WTC11 (cell line): ENCODE measurements at regions not wholly inside any gene's neighbourhood (a gene's known extent, or its start where the extent isn't known, plus 50 kb on each side); places are given as distances from the start of the nearest gene placed in this dataset.

Experiments
- ATAC-seq: fragments of 200-7000 bp; cut with Tn5 transposase; 2 replicates; pipeline ENCODE4 v1.10.0; 2021; ENCODE audit warnings: mild to moderate bottlenecking, moderate library complexity
- CTCF ChIA-PET: fragments of 300-600 bp; sonication (Branson Sonifier 250); formaldehyde crosslinking; loops from one replicate; lab custom pipeline; 2021; ENCODE audit warnings: antibody characterized with exemption; lab: Charles Lee
- POLR2A ChIA-PET: fragments of 350-600 bp; sonication (Branson Sonifier 250); formaldehyde crosslinking; loops from one replicate; lab custom pipeline; 2021; ENCODE audit warnings: antibody characterized with exemption; lab: Charles Lee
- DNase-seq: peaks from one replicate; pipeline ENCODE4 v3.0.0; 2021; ENCODE audit warnings: low spot score
- H3K27ac Mint-ChIP-seq: 2 replicates; pipeline ENCODE4 v1.8.0; 2021; ENCODE audit warnings: mixed read lengths
- H3K27me3 Mint-ChIP-seq: 2 replicates; pipeline ENCODE4 v1.8.0; 2021; ENCODE audit warnings: low read depth, mild to moderate bottlenecking, moderate library complexity, mixed read lengths
- H3K36me3 Mint-ChIP-seq: 2 replicates; pipeline ENCODE4 v1.8.0; 2021; ENCODE audit warnings: mixed read lengths
- H3K4me1 Mint-ChIP-seq: 2 replicates; pipeline ENCODE4 v1.8.0; 2022; ENCODE audit warnings: mixed read lengths
- H3K4me3 Mint-ChIP-seq: 2 replicates; pipeline ENCODE4 v1.8.0; 2021; ENCODE audit warnings: mild to moderate bottlenecking, moderate library complexity, mixed read lengths
- H3K9me3 Mint-ChIP-seq: 2 replicates; pipeline ENCODE4 v1.8.0; 2021; ENCODE audit warnings: mixed read lengths
- AR ChIP-seq: fragments of 250-450 bp; sonication (Bioruptor Pico); IDR thresholded peaks from 2 replicates; pipeline ENCODE4 v1.9.0; 2021; ENCODE audit warnings: mild to moderate bottlenecking
- ETV6 ChIP-seq: sonication (generic); formaldehyde crosslinking; IDR thresholded peaks from 2 replicates; pipeline ENCODE4 v1.8.1; 2022; ENCODE audit warnings: mild to moderate bottlenecking, missing genetic modification reagents
- FOXJ3 ChIP-seq: sonication (generic); formaldehyde crosslinking; IDR thresholded peaks from 2 replicates; pipeline ENCODE4 v1.9.0; 2021; ENCODE audit warnings: missing genetic modification reagents, mild to moderate bottlenecking, borderline replicate concordance
- FOXK1 ChIP-seq: sonication (generic); formaldehyde crosslinking; IDR thresholded peaks from 2 replicates; pipeline ENCODE4 v1.8.0; 2022; ENCODE audit warnings: mild to moderate bottlenecking, moderate library complexity, missing genetic modification reagents
- GRHL2 ChIP-seq: fragments of 250-450 bp; sonication (Bioruptor Pico); IDR thresholded peaks from 2 replicates; pipeline ENCODE4 v1.8.0; 2022; ENCODE audit warnings: mild to moderate bottlenecking, moderate library complexity; ENCODE audit not compliant: insufficient replicate concordance, severe bottlenecking
- HMGA2 ChIP-seq: fragments of 250-450 bp; sonication (Bioruptor Pico); IDR thresholded peaks from 2 replicates; pipeline ENCODE4 v1.4.0; 2021; ENCODE audit warnings: mild to moderate bottlenecking, moderate library complexity
- KAT7 ChIP-seq: sonication (generic); formaldehyde crosslinking; IDR thresholded peaks from 2 replicates; pipeline ENCODE4 v1.8.1; 2023; ENCODE audit warnings: missing genetic modification reagents, mild to moderate bottlenecking, borderline replicate concordance
- MAX ChIP-seq: sonication (generic); formaldehyde crosslinking; IDR thresholded peaks from 2 replicates; pipeline ENCODE4 v1.8.0; 2022; ENCODE audit warnings: mild to moderate bottlenecking, missing genetic modification reagents
- MXD4 ChIP-seq: fragments of 250-450 bp; sonication (Bioruptor Pico); IDR thresholded peaks from 2 replicates; pipeline ENCODE4 v1.8.0; 2021; ENCODE audit warnings: mild to moderate bottlenecking, moderate library complexity, borderline replicate concordance
- MYBL2 ChIP-seq: sonication (generic); formaldehyde crosslinking; IDR thresholded peaks from 2 replicates; pipeline ENCODE4 v1.8.1; 2023; ENCODE audit warnings: mild to moderate bottlenecking, moderate library complexity, missing genetic modification reagents
- NFATC4 ChIP-seq: fragments of 250-450 bp; sonication (Bioruptor Pico); IDR thresholded peaks from 2 replicates; pipeline ENCODE4 v1.9.0; 2021; ENCODE audit warnings: mild to moderate bottlenecking
- NFE2L1 ChIP-seq: sonication (generic); formaldehyde crosslinking; IDR thresholded peaks from 2 replicates; pipeline ENCODE4 v1.8.1; 2023; ENCODE audit warnings: missing genetic modification reagents
- RORB ChIP-seq: fragments of 250-450 bp; sonication (Bioruptor Pico); IDR thresholded peaks from 2 replicates; pipeline ENCODE4 v1.9.0; 2021; ENCODE audit warnings: mild to moderate bottlenecking
- SMAD3 ChIP-seq: sonication (generic); formaldehyde crosslinking; IDR thresholded peaks from 2 replicates; pipeline ENCODE4 v1.8.0; 2022; ENCODE audit warnings: missing genetic modification reagents, mild to moderate bottlenecking, borderline replicate concordance
- STAT6 ChIP-seq: sonication (generic); formaldehyde crosslinking; conservative IDR thresholded peaks from 2 replicates; pipeline ENCODE4 v1.8.1; 2023; ENCODE audit warnings: mild to moderate bottlenecking, low read depth, missing genetic modification reagents, moderate library complexity
- ZNF281 ChIP-seq: sonication (generic); formaldehyde crosslinking; IDR thresholded peaks from 2 replicates; pipeline ENCODE4 v1.8.0; 2023; ENCODE audit warnings: mild to moderate bottlenecking, missing genetic modification reagents
- ZNF396 ChIP-seq: fragments of 250-450 bp; sonication (Bioruptor Pico); IDR thresholded peaks from 2 replicates; pipeline ENCODE4 v1.8.0; 2021; ENCODE audit warnings: mild to moderate bottlenecking, moderate library complexity, borderline replicate concordance
- TF ChIP-seq, protein P1 (sequence below): fragments of 250-450 bp; sonication (Bioruptor Pico); IDR thresholded peaks from 2 replicates; pipeline ENCODE4 v1.9.0; 2021; ENCODE audit warnings: moderate library complexity, mild to moderate bottlenecking, inconsistent platforms, borderline replicate concordance
- TF ChIP-seq, protein P2 (sequence below): fragments of 250-450 bp; sonication (Bioruptor Pico); IDR thresholded peaks from 2 replicates; pipeline ENCODE4 v1.9.0; 2021; ENCODE audit warnings: mild to moderate bottlenecking, borderline replicate concordance
- TF ChIP-seq, protein P3 (sequence below): fragments of 250-450 bp; sonication (Bioruptor Pico); IDR thresholded peaks from 2 replicates; pipeline ENCODE4 v2.1.2; 2022; ENCODE audit warnings: mild to moderate bottlenecking, moderate library complexity

GRCh38 chr4:15131551-15131950, 129.3 kb downstream of the CPEB2 start:
- ChIA-PET CTCF (no interaction called here), POLR2A (no interaction called here)
- ATAC-seq = peak; percentile 56
- H3K36me3 Mint-ChIP-seq = peaks cover 25% of the 10 kb centered on the region
- no peak for DNase-seq
- H3K4me3 Mint-ChIP-seq = no peak overlapping the region
- TF ChIP-seq NFE2L1 (CRISPR knock-in tag) (no peak), STAT6 (CRISPR knock-in tag) (no peak), MAX (CRISPR knock-in tag) (no peak), SMAD3 (CRISPR knock-in tag) (no peak), HMGA2 (CRISPR knock-in tag) (no peak), GRHL2 (CRISPR knock-in tag) (no peak), AR (no peak), ETV6 (CRISPR knock-in tag) (no peak), RORB (CRISPR knock-in tag) (no peak), ZNF396 (CRISPR knock-in tag) (no peak), FOXJ3 (CRISPR knock-in tag) (no peak), NFATC4 (CRISPR knock-in tag) (no peak), MYBL2 (no peak), MXD4 (no peak), FOXK1 (CRISPR knock-in tag) (no peak)
- TF ChIP-seq, protein P1, sequence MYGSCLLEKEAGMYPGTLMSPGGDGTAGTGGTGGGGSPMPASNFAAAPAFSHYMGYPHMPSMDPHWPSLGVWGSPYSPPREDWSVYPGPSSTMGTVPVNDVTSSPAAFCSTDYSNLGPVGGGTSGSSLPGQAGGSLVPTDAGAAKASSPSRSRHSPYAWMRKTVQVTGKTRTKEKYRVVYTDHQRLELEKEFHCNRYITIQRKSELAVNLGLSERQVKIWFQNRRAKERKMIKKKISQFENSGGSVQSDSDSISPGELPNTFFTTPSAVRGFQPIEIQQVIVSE (CRISPR knock-in tag) = no peak
- no peak overlapping the region for H3K27ac Mint-ChIP-seq
- H3K4me1 Mint-ChIP-seq = peaks cover 6% of the 10 kb centered on the region
- peaks cover 2% of the 10 kb centered on the region; the same call in 1 of the 2 replicates for H3K27me3 Mint-ChIP-seq
- peaks cover 34% of the 10 kb centered on the region for H3K9me3 Mint-ChIP-seq

DNA sequence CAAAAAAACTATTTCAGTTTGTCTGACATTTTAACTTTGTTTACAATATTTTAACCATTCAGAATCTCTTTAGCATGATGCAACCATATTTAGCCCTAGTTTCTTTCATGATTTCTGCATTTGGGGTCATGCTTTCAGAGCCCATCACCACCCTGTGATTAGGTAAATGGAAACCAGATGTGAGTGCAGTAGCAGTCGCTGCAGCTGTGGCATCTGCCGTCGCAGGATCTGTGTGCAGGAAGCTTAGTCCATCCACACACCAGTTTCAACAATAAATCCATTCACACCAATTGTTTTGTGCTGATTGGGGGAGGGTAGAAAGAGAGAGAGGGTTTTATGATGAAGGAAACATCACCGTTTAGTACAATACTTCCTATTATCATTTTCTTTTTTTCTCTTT, 130.5 kb downstream of the CPEB2 start:
- peaks cover 6% of the 10 kb centered on the region; the same call in 1 of the 2 replicates for H3K27me3 Mint-ChIP-seq
- no peak overlapping the region for H3K4me3 Mint-ChIP-seq
- H3K4me1 Mint-ChIP-seq = peaks cover 6% of the 10 kb centered on the region
- ChIA-PET POLR2A (interaction anchor here (0.7 kb wide), 1 partner anchor 143 kb away, joined by 8 read pairs; no protein-coding TSS in a partner anchor), CTCF (no interaction called here)
- H3K9me3 Mint-ChIP-seq = peaks cover 45% of the 10 kb centered on the region
- H3K36me3 Mint-ChIP-seq = peaks cover 34% of the 10 kb centered on the region
- ATAC-seq = no peak
- DNase-seq = no peak
- peak overlapping the region; percentile 80; the same call in 1 of the 2 replicates for H3K27ac Mint-ChIP-seq
- TF ChIP-seq, protein P2, sequence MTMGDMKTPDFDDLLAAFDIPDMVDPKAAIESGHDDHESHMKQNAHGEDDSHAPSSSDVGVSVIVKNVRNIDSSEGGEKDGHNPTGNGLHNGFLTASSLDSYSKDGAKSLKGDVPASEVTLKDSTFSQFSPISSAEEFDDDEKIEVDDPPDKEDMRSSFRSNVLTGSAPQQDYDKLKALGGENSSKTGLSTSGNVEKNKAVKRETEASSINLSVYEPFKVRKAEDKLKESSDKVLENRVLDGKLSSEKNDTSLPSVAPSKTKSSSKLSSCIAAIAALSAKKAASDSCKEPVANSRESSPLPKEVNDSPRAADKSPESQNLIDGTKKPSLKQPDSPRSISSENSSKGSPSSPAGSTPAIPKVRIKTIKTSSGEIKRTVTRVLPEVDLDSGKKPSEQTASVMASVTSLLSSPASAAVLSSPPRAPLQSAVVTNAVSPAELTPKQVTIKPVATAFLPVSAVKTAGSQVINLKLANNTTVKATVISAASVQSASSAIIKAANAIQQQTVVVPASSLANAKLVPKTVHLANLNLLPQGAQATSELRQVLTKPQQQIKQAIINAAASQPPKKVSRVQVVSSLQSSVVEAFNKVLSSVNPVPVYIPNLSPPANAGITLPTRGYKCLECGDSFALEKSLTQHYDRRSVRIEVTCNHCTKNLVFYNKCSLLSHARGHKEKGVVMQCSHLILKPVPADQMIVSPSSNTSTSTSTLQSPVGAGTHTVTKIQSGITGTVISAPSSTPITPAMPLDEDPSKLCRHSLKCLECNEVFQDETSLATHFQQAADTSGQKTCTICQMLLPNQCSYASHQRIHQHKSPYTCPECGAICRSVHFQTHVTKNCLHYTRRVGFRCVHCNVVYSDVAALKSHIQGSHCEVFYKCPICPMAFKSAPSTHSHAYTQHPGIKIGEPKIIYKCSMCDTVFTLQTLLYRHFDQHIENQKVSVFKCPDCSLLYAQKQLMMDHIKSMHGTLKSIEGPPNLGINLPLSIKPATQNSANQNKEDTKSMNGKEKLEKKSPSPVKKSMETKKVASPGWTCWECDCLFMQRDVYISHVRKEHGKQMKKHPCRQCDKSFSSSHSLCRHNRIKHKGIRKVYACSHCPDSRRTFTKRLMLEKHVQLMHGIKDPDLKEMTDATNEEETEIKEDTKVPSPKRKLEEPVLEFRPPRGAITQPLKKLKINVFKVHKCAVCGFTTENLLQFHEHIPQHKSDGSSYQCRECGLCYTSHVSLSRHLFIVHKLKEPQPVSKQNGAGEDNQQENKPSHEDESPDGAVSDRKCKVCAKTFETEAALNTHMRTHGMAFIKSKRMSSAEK (CRISPR knock-in tag) = no peak
- TF ChIP-seq, protein P3, sequence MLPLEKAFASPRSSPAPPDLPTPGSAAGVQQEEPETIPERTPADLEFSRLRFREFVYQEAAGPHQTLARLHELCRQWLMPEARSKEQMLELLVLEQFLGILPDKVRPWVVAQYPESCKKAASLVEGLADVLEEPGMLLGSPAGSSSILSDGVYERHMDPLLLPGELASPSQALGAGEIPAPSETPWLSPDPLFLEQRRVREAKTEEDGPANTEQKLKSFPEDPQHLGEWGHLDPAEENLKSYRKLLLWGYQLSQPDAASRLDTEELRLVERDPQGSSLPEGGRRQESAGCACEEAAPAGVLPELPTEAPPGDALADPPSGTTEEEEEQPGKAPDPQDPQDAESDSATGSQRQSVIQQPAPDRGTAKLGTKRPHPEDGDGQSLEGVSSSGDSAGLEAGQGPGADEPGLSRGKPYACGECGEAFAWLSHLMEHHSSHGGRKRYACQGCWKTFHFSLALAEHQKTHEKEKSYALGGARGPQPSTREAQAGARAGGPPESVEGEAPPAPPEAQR = no peak
- no peak for TF ChIP-seq MXD4
- TF ChIP-seq KAT7 (CRISPR knock-in tag) = no peak
- TF ChIP-seq ZNF281 = no peak
